GM18511 (cell line): ENCODE measurements at regions not wholly inside any gene's neighbourhood (a gene's known extent, or its start where the extent isn't known, plus 50 kb on each side); places are given as distances from the start of the nearest gene placed in this dataset.

ENCODE experiments used
- ATAC-seq: cut with Tn5 transposase; IDR thresholded peaks from one replicate; pipeline ENCODE4 v1.9.1; 2021; ENCODE audit warnings: mild to moderate bottlenecking, moderate library complexity; ENCODE audit not compliant: unreplicated experiment

- ATAC-seq = peak; percentile 89
Observed at GRCh38 chr4:166594326-166594946, 639.9 kb downstream of the SPOCK3 start.

- ATAC-seq = no peak
Observed at GRCh38 chr4:166600264-166600663, 634.0 kb downstream of the SPOCK3 start.

DNA sequence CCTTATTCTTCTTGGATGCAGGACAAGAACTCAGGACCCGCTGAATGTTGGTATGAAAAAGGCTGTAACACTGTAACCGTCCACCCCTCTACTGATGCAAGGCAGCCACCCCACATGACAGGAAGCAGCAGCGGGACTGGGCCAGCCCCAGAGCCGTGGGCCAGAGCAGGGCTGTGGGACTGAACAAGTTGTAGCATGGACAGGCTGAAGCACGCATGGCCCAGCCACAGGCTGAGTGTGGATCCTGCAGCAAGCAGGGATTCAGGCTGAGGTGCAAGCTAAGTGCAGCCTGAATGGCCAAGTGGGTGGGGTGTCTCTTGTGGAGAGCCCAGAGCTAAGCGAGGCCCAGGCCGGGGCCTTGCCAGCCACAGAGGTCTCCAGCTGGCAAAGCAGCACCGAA lies 632.2 kb downstream of the SPOCK3 start:
- ATAC-seq = no peak

DNA sequence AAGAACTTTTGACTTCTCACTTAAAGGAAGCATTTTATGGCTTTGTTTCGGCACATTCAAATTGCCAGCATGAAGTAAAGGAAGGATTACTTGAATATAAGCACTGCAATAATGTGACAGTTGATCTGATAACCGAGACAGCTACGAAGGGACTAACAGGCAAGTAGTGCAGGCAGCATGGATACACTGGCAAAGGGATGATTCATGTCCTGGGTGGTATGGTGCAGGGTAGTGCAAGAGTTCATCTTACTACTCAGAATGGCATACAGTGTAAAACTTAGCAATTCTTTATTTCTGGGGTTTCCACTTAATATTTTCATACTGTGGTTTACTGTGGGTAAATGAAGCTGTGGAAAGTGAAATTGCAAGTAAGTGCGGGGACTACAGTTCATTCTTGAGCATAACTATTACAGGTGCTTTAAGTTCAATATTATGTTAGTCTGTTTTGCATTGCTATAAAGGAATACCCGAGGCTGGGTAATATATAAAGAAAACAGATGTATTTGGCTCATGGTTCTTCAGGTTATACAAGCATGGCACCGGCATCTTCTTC lies 611.8 kb downstream of the SPOCK3 start:
- peak; percentile 47 for ATAC-seq

DNA sequence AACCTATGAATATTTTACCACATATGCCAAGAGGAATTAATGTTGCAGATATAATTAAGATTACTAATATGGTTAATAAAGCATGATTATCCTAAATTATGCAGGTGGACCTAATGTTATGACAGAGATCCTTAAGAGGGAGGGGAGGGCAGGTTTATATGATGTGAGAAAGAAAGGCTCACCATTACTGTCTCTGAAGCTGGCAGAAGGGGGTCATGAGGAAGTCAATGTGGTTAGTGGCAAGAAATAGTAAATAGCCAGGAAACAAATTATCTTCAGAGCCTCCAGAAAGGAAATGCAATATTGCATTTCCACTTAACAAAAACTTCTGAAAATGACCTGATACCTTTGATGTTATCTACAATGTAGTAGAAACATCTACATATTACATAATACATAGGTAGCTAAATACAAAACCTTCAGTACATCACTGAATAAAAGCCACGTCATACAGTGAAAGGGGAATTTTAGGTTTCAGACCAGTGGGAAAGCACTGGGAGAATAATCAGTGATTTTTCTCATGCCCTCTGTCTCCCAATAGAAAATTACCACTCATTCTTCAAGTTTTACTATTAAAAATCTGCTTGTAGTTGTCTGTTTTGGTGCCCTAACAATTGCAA lies 609.2 kb downstream of the SPOCK3 start:
- ATAC-seq = no peak

DNA sequence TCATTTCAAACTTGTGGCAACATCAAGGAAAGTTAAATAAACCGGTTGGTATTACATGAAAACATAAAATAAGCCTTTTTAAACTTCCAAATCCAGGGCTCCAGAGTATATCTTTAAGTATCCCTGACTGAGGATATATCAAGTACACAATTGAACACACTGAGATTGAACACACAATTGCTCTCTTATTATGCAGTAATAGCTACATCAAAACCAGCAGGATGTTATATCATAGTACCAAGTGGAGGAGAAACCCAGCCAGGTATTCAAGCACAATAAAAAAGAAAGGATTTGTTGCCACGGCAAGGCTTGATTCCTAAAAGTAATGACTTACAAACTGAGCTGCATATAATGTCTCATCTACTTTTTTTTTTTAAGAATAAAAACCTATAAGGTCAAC lies 605.8 kb downstream of the SPOCK3 start:
- no peak for ATAC-seq

GRCh38 chr4:166635367-166635766 lies 598.9 kb downstream of the SPOCK3 start:
- no peak for ATAC-seq

GRCh38 chr4:166637816-166638215 lies 596.5 kb downstream of the SPOCK3 start:
- no peak for ATAC-seq

DNA sequence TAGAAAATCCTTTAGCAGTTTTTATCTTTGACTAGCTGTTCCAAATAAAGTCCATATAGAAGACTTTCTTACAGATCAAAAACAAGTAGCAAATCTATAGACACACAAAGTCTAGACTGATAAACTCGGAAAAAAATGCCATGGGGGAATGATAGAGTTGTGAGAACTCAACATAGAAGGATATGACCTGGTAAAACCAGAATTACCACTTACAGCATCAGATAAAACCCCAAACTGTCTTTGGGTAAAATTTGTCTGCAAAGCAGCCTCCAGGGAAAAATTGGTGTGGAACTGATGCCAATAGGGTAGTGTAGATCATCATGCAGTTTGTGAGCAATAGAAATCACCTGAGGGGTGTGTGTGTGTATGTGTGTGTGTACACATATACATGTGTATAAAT lies 579.1 kb downstream of the SPOCK3 start:
- no peak for ATAC-seq

GRCh38 chr4:166655705-166656104 lies 578.6 kb downstream of the SPOCK3 start:
- ATAC-seq = no peak

DNA sequence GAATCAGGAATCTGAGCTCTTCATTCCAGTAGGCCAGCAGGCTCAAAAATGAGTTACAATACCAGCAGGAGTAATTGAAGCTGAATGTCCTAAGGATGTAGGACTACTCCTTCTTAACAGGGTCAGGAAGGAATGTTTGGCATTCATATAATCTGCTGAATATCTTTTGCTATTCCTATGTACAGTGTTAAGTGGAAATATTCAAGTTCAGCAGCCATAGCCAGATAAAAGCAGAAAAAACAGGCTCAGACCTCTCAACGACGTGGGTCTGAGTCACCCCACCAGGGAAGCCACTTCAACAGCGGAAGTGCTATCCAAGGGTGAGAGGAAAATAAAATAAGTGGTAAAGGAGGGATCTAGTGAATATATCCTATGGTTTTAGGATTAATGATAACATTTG lies 577.0 kb downstream of the SPOCK3 start:
- no peak for ATAC-seq

DNA sequence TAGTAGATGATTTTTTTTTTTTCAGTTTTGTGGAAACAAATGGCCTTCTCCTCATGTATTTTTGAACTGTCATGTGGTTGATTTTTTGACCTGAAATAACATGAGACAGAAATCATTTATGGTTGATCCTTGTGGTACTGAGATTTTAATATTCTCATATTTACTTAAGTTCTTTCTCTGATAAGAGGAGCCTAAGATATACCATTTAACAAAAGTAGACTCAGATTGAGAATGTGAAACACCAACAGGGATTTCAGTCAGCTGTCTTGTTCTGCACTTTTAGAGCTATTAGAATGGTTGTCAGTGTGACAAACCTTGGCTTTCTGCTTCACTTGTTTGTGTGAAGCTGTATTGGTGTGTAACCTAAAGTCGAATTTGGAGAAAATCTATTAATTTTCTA lies 575.7 kb downstream of the SPOCK3 start:
- peak; percentile 31 for ATAC-seq

DNA sequence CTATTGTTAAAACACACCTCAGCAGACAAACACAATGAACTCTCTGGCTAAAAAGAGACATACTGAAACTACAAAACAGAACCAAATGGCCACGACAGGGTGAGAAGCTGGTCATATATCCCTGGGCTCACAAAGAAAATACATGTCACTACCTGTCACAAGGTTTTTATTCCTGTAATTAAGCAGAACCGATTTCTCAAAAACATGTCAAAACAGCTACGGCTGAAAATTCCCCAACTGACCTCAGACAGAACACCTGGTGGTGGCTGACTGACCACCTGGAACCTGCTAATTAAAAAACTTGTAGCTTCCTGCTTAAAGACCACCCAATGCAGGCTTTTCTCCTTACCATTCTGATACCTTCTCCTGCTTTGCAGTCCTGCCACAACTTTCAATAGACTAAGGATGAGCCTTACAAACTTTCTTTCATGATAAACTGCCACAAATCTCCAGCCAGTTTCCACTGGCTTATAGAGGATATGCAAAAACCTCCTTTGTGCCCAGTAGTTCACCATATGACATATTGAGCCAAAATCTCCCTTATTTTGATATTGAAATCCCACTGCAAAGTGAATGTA lies 571.9 kb downstream of the SPOCK3 start:
- ATAC-seq = peak; percentile 95

- ATAC-seq = no peak
Observed at GRCh38 chr4:166670341-166670740, 564.0 kb downstream of the SPOCK3 start.

DNA sequence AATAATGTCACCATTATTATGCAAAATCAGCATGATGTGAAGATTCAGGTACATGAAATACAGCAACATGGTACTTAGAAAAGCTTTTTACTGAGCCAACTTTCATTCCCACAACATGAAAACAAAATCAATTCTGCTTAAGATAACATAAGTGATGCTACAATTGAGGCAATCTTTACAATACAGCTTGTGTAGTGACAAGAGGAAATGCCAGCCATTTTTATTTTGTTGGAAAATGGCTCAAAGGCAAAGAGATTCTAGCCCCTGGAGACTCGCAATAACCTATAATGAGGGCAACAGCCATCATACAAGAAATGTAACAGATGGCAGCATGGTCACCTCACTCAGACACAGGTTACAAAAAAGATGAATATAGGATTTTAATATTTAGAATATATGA lies 560.4 kb downstream of the SPOCK3 start:
- no peak for ATAC-seq

- no peak for ATAC-seq
Observed at GRCh38 chr4:166675411-166675810, 558.9 kb downstream of the SPOCK3 start.

DNA sequence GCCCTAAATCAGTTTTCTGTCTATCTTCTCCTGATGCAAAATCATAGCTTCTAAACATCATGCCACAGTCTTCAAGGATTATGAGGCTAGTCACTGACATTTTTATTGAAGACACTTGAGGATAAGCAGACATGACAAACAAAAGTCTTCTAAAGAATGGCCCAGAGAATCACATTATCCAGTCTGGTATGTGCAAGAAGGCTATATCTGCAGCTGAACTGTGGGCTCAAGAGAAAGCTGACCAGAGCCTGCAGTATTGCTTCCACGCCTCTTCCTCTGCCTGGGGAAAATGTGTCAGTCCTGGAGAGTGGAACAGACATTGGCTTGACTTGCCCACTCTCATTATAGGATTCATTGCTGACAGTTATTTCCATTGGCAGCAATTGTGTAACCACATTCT lies 553.5 kb downstream of the SPOCK3 start:
- ATAC-seq = no peak

DNA sequence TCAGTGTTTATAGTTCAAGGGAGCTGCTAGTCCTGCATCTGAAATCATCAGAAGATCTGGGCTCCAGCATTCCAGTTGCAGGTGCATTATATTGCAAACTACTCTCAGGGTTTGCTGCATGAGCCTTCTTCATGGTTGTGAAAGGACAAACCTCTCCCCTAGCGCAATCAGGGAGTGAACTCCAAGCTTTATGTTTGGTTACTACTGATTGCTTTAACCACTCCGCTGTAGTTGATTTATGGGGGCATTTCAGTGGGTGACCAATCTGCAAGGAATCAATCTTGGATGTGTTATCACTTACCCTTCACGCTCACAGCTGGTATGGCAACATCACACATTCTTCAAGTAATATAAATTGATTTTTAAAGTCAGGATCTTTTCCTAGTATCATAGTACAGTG lies 552.1 kb downstream of the SPOCK3 start:
- no peak for ATAC-seq
